Skin epidermis (tissue), 12 donors: ENCODE measurements at regions not wholly inside any gene's neighbourhood (a gene's known extent, or its start where the extent isn't known, plus 50 kb on each side); places are given as distances from the start of the nearest gene placed in this dataset.

Experiments
- H3K27ac ChIP-seq, 21 experiments: fragments of 200-600 bp; sonication (generic) in 11 of 21; one replicate each; pipeline ENCODE4 v1.5.0; 2020; ENCODE audit warnings: mild to moderate bottlenecking in 3 of 21, inconsistent platforms in 2 of 21, moderate library complexity in 2 of 21
- H3K4me3 ChIP-seq, 7 experiments: fragments of 200-600 bp; sonication (generic) in 2 of 7; one replicate each; pipeline ENCODE4 v1.5.0; 2020; ENCODE audit warnings: inconsistent platforms in 2 of 7, mild to moderate bottlenecking in 2 of 7, moderate library complexity in 1 of 7

DNA sequence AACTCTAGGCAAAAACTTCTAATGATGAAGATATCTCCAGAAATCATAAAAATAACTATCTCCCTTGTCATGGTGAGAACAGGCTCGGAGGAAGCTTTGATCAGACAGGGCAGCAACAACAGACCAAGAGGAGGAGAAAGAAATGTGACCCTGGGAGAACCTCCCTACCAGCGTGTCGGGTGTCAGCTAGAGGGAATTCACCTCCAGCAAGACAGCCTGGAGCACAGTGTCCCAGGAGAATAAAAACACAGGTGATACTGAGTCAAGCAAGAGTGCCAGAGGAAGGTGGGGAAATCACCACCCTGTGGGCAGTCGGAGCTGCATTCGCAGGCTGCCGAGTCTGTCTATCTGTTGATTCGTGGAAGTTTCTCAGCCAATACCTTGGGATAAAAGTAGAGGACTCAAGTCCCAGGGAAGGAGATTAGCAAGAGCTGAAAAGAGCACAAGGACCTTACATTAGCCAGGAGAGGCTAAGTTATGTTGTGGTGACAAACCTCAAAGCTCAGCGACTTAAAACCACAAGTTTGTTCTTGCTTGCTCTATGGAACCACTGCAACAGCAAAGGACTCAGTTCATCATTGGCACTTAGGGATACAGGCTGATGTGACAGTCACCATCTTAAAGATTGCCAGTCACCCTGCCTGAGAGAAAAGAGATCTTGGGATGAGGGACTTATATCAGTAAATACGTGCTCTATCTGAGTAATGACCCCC lies 598.3 kb downstream of the CCDC171 start:
- H3K27ac ChIP-seq: peak overlapping the region in 1 of 21 experiments; percentile 53
- no peak overlapping the region for H3K4me3 ChIP-seq

DNA sequence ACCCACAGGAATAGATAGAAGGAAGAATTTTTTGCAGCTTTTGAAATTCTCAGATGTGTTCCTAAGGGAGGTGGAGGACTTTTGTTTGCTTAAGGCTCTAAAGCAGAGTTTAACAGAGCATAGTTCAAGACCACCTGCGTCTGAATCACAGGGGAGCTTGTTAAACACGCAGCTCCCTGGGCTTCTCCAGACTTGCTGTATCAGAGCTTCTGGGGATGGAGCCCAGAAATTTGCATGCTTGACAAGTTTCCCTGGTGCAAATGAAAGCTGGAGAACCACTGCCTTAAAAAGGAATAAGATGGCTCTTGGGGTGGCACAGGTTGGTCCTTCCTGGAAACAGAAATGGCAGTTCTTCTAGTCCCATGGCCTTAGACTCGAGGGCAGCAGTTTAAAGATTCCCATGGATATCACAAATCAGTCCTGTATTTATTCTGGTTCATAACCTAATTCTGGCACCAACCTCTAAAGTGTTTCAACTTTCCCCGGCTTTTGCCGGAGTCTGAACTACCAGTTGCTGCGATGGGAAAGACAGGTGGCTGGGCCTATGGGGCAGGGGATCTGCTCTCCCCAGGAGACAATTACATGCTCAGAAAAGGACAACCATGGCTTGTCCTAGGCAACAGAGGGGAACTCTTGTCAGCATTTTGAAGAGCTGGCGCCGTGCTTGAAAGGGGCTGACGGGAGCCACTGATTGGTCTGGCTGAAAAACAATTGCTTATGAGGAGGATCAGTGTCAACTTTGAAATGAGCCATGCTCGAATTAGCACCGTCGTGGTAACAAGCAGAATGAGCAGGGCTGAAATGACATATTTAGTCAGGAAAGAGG lies 599.6 kb downstream of the CCDC171 start:
- H3K4me3 ChIP-seq: no peak overlapping the region
- peak overlapping the region in 1 of 21 experiments; percentile 53 for H3K27ac ChIP-seq

DNA sequence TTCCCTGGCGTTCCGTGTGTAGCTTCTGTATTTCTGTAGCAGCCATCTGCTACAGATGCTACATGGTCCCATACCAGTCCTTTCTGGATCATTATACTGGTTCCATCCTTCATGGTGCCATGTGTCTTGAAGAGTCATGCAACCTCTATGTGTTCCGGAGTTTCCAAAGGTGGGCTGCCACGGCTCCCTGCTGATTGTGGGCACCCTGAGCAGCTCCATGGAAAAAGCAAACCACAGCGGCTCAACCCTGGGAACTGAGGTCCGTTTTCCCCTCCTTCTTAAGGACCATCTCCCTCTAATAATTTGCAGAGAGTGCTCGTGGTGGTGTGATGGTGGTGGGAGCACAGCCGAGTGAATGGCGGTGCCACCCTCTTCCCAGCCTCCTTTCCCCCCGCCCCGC lies 600.4 kb downstream of the CCDC171 start:
- Histone ChIP-seq H3K4me3 (no peak overlapping the region), H3K27ac (no peak overlapping the region)

DNA sequence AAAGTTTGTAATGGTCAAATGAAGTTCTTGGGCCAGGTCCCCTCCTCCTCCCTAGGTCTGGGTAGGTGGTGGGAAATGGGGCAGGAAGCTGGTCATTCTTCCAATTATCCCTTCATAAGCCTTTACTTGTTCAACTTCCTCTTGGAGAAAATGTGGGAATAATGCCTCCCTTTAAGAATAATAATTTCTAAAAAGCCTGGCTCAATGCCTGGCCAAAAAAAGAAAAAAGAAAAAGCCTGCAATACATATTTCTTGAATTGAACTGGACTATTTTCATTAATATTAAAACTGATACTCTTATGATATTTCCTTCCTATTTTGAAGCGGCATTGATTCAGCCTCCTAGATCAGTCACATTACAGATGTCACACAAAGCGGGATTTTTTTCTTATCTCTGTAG lies 600.9 kb downstream of the CCDC171 start:
- Histone ChIP-seq H3K4me3 (no peak overlapping the region), H3K27ac (no peak overlapping the region)

DNA sequence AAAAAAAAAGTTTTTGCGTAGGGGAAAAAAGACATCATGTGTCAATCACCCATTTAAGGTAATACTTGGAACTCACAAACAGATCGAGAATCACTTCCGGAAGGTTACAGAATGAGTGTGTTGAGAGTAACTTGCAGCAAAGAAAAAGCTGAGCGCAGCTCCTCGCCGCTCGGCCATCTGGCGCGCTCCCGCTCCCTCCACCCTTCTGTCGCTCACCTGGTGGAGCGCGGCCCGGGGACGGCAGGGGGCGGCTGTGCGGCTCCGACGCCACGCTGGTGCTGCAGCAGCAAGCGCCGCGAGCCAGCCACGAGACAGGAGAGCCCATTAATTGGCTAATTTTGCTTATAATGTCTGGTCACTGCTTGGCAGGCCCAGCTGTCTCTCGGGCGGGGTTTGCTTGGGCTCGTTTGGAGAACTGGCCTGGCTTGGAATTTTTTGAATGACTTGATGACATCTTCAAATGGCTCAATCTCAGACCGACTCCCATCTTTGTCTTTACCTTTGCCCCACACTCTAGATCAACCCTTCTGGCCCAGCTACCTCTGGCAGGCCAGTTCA lies 601.8 kb downstream of the CCDC171 start:
- Histone ChIP-seq H3K27ac (no peak overlapping the region), H3K4me3 (peak overlapping the region in 1 of 7 experiments; percentile 25)

DNA sequence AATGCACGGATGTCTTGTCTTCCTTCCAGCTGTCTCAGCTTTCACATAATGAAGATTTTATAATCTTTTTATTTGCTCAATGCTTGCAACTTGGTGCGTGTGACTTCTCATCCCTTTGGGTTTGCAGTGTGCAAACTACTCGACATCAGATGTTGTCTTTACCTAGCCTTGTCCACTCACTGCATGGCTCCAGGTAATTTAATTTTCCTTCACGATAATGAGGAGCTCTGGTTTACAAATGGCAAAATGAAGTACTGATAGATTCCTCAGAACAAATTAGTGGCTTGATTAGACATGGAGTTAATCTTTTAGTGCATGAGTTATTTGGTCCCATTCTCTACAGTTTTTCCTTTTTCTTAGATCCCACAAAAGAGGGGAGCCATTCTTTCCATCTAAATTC lies 603.0 kb downstream of the CCDC171 start:
- H3K4me3 ChIP-seq: no peak overlapping the region

DNA sequence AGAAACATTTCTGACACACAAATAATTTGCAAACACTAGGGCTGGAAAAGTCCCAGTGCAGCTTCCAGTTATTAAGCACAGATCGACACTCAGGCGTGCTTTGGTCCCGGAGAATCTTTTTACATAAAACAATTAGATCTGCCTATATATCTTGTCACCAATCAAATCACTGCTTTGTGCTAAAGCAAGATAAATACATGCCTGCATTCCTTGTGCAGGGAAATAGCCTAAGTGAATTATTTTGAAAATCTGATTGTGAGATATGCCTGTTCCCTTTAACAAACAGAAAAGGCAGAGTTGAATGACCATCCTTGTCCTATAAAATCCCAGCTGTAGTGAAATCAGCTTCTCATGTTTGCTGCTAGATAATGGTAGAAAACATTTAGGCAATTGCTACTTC lies 604.4 kb downstream of the CCDC171 start:
- Histone ChIP-seq H3K4me3 (no peak overlapping the region), H3K27ac (no peak overlapping the region)

More for the DNA sequence above, 603.0 kb downstream of the CCDC171 start:
- no peak overlapping the region for H3K27ac ChIP-seq

DNA sequence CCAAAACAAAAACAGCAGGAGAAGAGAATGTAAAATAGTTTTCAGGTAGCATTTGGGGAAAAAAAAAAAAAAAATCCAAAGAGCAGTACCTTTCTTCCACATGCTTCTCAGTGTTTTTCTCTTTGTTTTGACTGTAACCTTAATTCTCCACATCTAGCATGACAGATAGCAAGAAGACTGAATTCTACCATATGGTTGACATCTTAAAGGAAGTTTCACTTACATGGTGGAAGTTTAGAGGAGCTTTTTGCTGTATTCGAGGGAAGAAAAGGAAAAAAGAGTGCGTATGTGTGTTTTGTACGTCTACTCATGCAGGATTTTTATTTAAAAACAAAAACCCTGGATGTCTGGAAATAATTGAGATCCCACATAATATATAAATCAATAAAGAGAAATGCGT lies 604.8 kb downstream of the CCDC171 start:
- no peak overlapping the region for H3K4me3 ChIP-seq
- H3K27ac ChIP-seq: no peak overlapping the region

DNA sequence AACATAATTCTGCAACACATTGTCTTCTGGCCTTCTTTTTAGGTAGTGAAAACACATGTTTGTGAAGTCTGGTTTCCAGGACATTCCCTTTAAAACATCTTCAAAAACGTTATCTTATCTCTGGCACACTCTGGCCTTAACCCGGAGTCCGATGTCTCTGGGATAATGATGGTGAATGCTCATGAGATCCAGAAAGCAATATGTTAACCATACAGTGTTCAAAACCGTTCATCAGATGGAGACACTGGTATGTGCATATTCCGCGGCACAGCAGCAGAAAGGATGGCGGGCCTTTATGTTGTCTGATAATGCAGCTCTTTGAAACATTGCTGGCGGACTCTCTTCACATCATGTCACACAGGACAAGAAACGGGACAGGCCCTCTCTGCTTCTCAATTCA lies 605.2 kb downstream of the CCDC171 start:
- H3K27ac ChIP-seq: no peak overlapping the region
- H3K4me3 ChIP-seq: no peak overlapping the region

DNA sequence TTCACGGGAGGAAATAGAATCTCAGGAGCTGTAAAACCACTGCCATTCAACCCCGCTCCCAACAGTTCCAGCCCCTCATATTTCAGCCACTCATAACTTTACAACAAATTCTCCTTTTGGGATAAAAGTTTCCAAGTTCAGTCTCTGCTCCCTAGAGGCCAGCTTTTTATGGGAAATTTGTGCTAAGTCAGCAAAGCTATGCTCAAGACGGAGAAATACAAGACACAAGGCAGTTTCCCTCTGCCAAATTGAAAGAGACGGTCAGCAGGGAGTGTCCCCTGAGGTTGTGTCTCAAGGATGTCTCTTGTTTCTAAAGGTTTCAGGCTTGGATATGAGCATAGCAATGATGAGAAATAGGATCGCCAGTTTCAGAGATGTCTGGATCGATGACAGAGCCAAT lies 608.6 kb downstream of the CCDC171 start:
- no peak overlapping the region for H3K27ac ChIP-seq
- H3K4me3 ChIP-seq: no peak overlapping the region

DNA sequence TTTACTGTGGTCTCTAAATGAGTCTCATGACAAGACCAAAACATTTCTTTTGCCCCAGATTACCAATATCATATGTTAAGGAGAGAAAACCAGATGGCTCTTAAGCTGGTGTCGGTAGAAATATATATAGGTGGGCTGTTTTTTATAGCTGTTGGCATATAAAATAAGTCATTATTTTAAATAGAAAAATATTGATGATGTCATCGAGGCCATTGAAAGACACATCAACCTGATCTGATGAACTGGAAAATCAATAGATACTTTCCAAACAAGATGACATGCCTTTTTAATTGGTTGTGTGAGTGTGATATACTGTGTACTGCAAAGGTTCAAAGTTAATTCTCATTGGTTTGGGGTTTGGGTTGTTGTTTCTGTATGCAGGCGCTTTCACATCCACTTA lies 617.3 kb downstream of the CCDC171 start:
- no peak overlapping the region for H3K27ac ChIP-seq
- no peak overlapping the region for H3K4me3 ChIP-seq

DNA sequence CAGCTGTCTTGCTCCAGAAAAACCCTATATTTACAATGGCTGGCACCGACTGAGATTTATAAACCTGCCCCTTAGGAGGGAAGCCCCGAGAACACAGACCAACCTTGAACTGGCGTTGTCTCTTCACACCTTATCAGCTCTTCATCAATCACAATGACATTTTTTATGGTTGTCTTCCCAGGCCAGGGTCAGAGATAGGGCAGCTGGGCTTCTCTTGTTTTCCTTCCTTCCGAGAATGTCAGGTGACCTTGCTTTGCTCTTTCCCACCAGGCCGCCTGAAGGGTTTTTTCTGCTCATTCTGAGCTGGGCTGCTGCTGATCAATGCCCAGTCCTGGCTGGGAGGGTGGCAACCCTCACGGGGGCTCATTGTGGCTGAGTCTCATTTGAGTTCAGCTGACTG lies 619.1 kb downstream of the CCDC171 start:
- no peak overlapping the region for H3K27ac ChIP-seq
- no peak overlapping the region for H3K4me3 ChIP-seq

DNA sequence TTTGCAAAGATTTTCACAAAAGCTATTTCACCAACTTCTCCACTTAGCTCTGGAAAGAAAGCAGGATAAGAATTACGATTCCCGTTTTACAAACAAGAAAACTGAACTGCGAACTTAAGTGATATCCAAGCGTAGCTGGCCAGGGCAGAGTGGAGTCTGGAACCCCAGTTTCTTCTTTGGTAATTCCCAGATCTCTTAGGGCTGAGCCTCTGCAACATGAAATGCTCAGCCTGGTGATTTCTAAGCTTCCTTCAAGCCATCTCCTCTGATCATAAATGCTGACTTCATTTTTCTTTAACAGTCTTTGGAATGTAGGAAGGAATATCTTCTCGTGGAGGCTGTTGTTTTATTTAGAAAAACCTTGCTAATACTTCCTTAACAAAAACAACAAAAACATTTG lies 620.0 kb downstream of the CCDC171 start:
- Histone ChIP-seq H3K27ac (no peak overlapping the region), H3K4me3 (no peak overlapping the region)

DNA sequence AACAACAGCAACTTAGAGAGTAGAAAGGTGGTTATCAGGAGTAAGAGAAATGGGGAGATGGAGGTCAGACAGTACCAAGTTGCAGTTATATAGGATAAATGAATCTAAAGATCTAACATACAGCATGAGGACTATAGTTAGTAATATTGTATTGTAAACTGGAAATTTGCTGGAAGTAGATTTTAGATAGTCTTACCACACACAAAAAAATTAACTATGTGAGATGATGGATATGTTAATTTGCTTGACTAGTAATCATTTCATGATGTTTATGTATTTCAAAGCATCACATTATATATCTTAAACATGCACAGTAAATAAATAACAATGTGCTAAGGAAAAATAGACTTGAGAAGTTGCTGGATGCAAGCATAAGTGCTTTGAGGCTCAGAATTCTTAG lies 622.1 kb downstream of the CCDC171 start:
- Histone ChIP-seq H3K27ac (no peak overlapping the region), H3K4me3 (no peak overlapping the region)

DNA sequence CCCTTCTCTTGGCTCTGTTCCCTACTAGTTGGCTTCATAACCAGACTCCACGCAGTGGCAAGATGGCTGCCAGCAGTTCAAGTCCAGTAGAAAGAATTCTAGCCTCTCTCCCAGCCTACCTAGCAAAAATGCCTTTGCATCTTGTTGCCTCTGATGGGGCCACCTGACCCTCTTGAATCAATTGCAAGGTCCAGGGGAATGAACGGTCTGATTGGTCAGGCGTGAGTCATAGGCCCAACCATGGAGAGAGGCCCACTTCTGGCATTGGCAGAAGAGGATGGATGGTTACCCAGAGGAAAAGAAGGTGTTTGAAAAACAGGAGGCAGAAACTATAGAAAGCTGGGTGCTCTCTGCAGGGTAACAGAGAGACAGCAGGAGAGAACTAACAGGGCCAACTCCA lies 622.6 kb downstream of the CCDC171 start:
- H3K4me3 ChIP-seq: no peak overlapping the region
- no peak overlapping the region for H3K27ac ChIP-seq

DNA sequence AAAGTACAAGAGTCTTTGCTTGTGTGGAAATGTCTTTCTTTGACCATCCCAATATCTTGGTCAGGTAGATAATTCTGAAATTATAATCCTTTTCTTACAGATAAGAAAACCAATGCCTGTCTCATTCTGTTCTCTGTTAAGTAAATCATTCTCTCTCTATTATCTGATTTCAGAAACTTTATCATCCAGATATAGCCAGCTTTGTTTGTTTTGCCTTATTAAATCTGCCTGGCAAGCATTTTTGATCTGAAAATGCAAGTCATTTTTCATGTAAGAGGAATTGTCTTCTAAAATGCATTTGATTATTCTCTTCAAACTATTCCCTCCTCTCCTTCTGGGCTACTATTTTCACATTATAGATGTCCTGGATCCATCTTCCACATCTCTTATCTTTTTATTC lies 625.5 kb downstream of the CCDC171 start:
- no peak overlapping the region for H3K4me3 ChIP-seq

DNA sequence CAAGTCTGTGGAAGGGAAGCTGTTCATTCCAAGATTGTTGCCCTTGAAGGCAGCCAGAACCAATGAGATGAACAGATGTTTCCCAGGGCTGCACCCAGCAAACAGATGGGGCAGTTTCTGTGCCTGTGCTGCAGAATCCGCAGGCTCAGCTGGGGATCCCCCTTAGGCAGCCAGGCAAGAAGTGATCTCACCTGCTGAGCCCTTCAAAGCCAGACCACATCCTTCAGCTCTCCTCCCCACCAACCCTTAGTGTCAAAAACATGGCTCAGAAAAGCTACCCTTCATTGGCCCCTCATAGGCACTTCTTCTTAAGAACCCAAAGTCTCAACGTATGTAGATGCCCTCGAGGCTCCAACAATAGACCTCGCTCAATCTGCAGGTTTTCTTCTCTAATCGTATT lies 626.7 kb downstream of the CCDC171 start:
- Histone ChIP-seq H3K27ac (no peak overlapping the region), H3K4me3 (no peak overlapping the region)

More for the DNA sequence above, 625.5 kb downstream of the CCDC171 start:
- no peak overlapping the region for H3K27ac ChIP-seq

DNA sequence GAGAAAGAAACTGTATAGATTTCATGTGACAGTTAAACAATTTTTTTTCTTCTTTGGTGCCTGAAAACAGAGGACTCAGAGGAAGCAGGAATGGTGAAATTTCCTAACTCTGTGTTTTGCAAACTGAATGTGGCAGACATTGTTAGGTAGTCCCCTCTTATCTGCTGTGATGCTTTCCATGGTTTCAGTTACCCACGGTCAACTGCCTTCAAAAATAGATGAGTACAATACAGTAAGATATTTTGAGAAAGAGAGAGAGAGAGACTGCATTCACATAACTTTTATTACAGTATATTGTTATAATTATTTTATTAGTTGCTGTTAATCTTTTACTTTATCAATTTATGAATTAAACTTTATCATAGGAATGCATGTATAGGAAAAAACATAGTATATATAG lies 627.2 kb downstream of the CCDC171 start:
- no peak overlapping the region for H3K27ac ChIP-seq

DNA sequence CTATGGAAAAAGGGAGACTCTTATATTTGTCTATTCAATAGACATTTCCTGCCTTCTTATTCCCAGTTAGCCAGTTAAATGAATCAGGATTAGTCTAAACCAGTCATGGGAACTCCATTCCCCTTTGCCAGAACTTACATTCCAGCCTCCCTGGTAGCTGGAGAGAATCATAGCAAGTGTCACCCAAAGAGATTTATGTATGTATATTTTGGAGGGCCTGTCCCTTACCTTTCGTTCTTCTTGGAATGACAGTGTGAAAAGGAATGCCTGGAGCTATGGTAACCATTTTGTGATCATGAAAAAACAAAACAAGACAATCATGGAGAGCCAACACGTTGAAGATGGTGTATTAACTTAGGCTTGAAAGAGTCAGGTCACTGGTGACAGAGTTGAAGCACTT lies 627.7 kb downstream of the CCDC171 start:
- Histone ChIP-seq H3K4me3 (no peak overlapping the region), H3K27ac (no peak overlapping the region)

More for the DNA sequence above, 627.2 kb downstream of the CCDC171 start:
- no peak overlapping the region for H3K4me3 ChIP-seq

DNA sequence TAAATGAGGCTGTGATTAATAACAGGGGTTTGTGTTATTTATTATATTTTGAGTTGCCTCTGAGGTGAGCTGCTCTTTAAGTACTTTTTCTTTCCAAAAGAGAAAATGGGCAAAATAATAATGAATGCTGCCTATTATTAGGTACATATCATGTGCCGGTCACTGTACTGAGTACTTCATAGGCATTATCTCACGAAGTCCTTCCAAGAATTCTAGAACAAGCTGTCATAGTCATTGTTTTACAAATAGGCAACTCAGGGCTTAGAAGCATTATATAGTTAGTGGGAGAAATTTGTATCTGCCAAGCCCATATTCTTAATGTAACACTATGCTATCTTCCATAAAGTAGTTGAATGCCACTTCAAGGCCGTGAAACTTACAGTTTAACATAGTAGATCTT lies 628.7 kb downstream of the CCDC171 start:
- Histone ChIP-seq H3K27ac (no peak overlapping the region), H3K4me3 (no peak overlapping the region)

DNA sequence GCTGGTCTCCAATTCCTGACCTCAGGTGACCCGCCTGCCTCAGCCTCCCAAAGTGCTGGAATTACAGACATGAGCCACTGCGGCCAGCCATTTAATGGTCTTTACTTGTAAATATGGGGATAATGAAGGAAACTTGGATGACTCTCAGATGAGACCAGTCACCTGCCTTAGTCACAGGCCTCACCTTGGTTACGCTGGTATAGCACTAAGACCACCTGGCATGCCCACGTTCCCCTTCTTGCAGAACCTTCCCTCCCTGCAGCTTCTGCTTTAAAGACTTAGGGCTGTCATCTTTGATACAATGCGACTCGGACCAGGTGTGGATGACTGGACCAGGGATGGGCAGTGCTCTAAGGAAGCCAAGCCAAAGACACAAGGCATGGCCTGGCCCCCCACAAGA lies 629.9 kb downstream of the CCDC171 start:
- Histone ChIP-seq H3K4me3 (no peak overlapping the region), H3K27ac (no peak overlapping the region)
